ENCODE measurements at regions not wholly inside any gene's neighbourhood (a gene's known extent, or its start where the extent isn't known, plus 50 kb on each side); places are given as distances from the start of the nearest gene placed in this dataset.
"Not testable (repeated sequence)": the region's sequence is repeated elsewhere in the genome, so short reads cannot be mapped to it uniquely, and the experiment has no call there.

DNA sequence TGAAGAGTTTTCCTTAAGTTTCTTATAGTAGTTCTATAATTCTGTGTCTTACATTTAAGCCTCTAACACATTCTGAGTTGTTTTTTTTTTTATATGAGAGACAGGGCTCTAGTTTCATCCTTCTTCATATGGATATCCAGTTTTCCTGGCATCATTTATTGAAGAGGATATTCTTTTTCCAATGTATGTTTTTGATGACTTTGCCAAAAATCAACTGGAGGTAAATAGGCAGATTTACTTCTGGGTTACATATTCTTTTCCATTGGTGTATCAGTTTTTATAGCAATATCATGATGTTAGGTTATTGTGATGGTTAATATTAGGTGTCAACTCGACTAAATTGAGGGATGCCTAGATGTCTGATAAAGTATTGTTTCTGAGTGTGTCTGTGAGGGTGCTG, 650.7 kb upstream of the GRID2 start:
- in situ Hi-C loops (cut with MboI; ENCODE audit: low pct_unique_long_range_greater_than_20kb, low sequenced_read_pairs) = no loop called here
- DNase-seq = no peak

- in situ Hi-C loops (cut with MboI; ENCODE audit: low pct_unique_long_range_greater_than_20kb, low sequenced_read_pairs) = no loop called here
Observed at GRCh38 chr4:91681091-91681490, 622.7 kb upstream of the GRID2 start.

GRCh38 chr4:91681544-91681943, 622.2 kb upstream of the GRID2 start:
- in situ Hi-C loops (cut with MboI; ENCODE audit: low pct_unique_long_range_greater_than_20kb, low sequenced_read_pairs) = no loop called here
- no peak for DNase-seq

More at GRCh38 chr4:91681091-91681490, 622.7 kb upstream of the GRID2 start:
- DNase-seq = no peak

GRCh38 chr4:91684955-91685354, 618.8 kb upstream of the GRID2 start:
- in situ Hi-C loops (cut with MboI; ENCODE audit: low pct_unique_long_range_greater_than_20kb, low sequenced_read_pairs) = no loop called here

GRCh38 chr4:91688413-91688812, 615.4 kb upstream of the GRID2 start:
- DNase-seq = no peak
- in situ Hi-C loops (cut with MboI; ENCODE audit: low pct_unique_long_range_greater_than_20kb, low sequenced_read_pairs) = no loop called here

More at GRCh38 chr4:91684955-91685354, 618.8 kb upstream of the GRID2 start:
- no peak for DNase-seq

DNA sequence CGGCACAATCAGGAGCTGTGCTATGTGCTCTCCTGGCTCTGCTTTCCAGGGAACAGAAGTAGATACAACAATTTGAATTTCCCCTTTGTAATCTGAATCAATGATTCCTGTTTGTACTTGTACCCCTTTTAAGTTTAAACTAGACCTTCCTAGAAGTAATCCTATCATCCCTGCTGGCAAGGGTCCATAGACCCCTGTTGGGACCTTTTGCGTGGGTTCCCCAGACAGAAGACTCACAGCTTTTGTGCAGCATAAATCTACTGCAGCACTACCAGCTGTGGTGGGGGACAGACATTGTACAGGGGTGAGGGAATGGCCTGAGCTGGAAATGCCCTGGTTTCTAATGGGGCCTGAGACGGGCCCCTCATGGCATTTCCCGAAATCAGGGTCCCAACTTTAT, 604.1 kb upstream of the GRID2 start:
- in situ Hi-C loops (cut with MboI; ENCODE audit: low pct_unique_long_range_greater_than_20kb, low sequenced_read_pairs); DNase-seq: not testable (repeated sequence)

DNA sequence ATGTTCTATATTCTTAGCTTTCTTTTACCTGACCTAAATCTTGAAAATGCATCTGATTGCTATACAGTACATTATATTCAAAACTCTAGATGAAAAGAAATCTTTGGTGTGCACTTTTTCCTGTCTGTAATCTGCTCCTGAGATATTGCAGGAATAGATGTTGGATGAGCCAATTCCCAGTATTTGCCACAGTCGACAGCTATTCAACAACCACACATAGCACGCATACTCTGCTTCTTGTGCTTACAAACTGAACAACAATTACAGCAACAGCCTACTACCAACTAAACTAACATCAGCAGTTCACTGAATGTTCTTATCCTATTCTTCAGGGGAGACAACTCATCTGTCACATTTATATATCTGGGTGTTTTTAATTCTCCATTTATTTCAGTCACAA, 573.9 kb upstream of the GRID2 start:
- in situ Hi-C loops (cut with MboI; ENCODE audit: low pct_unique_long_range_greater_than_20kb, low sequenced_read_pairs) = no loop called here
- no peak for DNase-seq

DNA sequence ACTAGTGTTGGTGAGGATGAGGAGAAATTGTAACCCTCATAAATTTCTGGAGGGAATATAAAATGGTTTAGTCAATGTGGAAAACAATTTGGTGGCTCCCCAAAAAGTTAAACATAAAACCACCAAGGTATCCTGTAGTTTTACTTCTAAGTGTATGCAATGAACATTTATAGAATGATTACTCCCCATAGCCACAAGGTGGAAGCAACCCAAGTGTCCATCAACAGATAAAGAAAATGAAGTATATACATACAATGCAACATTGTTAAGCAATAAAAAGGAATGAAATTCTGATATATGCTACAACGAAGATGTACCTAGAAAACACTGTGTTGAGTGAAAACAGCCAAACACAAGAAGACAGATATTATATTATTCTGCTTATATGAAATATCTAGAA, 569.1 kb upstream of the GRID2 start:
- DNase-seq = no peak
- in situ Hi-C loops (cut with MboI; ENCODE audit: low pct_unique_long_range_greater_than_20kb, low sequenced_read_pairs) = no loop called here

GRCh38 chr4:91738831-91739230, 564.9 kb upstream of the GRID2 start:
- in situ Hi-C loops (cut with MboI; ENCODE audit: low pct_unique_long_range_greater_than_20kb, low sequenced_read_pairs); DNase-seq: not testable (repeated sequence)

- DNase-seq = no peak
- in situ Hi-C loops (cut with MboI; ENCODE audit: low pct_unique_long_range_greater_than_20kb, low sequenced_read_pairs) = no loop called here
Observed at GRCh38 chr4:91746551-91746950, 557.2 kb upstream of the GRID2 start.

GRCh38 chr4:91751961-91752360, 551.8 kb upstream of the GRID2 start:
- no peak for DNase-seq
- in situ Hi-C loops (cut with MboI; ENCODE audit: low pct_unique_long_range_greater_than_20kb, low sequenced_read_pairs) = no loop called here

DNA sequence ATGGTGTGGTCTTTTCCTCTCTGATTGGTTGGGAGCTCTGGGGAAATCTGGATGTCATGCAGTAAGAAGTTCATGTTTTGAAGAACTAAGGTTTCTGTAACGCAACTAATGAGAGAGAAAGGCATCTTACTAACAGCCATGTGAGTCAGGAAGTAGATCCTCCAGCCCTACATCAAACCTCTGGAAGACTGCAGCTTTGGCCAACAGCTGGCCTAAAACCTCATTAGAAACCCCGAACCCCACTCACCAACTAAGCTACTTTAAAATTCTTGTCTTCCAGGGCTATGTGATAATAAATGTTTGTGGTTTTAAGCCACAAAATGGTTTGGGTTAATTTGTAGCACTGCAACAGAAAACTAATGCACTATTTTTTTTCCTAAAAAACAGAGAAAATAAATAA, 549.0 kb upstream of the GRID2 start:
- in situ Hi-C loops (cut with MboI; ENCODE audit: low pct_unique_long_range_greater_than_20kb, low sequenced_read_pairs) = no loop called here

GRCh38 chr4:91758487-91758886, 545.3 kb upstream of the GRID2 start:
- DNase-seq = no peak
- in situ Hi-C loops (cut with MboI; ENCODE audit: low pct_unique_long_range_greater_than_20kb, low sequenced_read_pairs) = no loop called here

More for the DNA sequence above, 549.0 kb upstream of the GRID2 start:
- no peak for DNase-seq

GRCh38 chr4:91764085-91764484, 539.7 kb upstream of the GRID2 start:
- no peak for DNase-seq
- in situ Hi-C loops (cut with MboI; ENCODE audit: low pct_unique_long_range_greater_than_20kb, low sequenced_read_pairs) = no loop called here

GRCh38 chr4:91769912-91770311, 533.9 kb upstream of the GRID2 start:
- no peak for DNase-seq
- in situ Hi-C loops (cut with MboI; ENCODE audit: low pct_unique_long_range_greater_than_20kb, low sequenced_read_pairs) = no loop called here

- DNase-seq; in situ Hi-C loops (cut with MboI; ENCODE audit: low pct_unique_long_range_greater_than_20kb, low sequenced_read_pairs): not testable (repeated sequence)
Observed at GRCh38 chr4:91791631-91792030, 512.1 kb upstream of the GRID2 start.

GRCh38 chr4:91795947-91796346, 507.8 kb upstream of the GRID2 start:
- in situ Hi-C loops (cut with MboI; ENCODE audit: low pct_unique_long_range_greater_than_20kb, low sequenced_read_pairs) = no loop called here
- no peak for DNase-seq

- in situ Hi-C loops (cut with MboI; ENCODE audit: low pct_unique_long_range_greater_than_20kb, low sequenced_read_pairs) = no loop called here
- DNase-seq = no peak
Observed at GRCh38 chr4:91812319-91812718, 491.4 kb upstream of the GRID2 start.

GRCh38 chr4:91824773-91825172, 479.0 kb upstream of the GRID2 start:
- no peak for DNase-seq
- in situ Hi-C loops (cut with MboI; ENCODE audit: low pct_unique_long_range_greater_than_20kb, low sequenced_read_pairs) = no loop called here

- no peak for DNase-seq
- in situ Hi-C loops (cut with MboI; ENCODE audit: low pct_unique_long_range_greater_than_20kb, low sequenced_read_pairs) = no loop called here
Observed at GRCh38 chr4:91826186-91826585, 477.6 kb upstream of the GRID2 start.

DNA sequence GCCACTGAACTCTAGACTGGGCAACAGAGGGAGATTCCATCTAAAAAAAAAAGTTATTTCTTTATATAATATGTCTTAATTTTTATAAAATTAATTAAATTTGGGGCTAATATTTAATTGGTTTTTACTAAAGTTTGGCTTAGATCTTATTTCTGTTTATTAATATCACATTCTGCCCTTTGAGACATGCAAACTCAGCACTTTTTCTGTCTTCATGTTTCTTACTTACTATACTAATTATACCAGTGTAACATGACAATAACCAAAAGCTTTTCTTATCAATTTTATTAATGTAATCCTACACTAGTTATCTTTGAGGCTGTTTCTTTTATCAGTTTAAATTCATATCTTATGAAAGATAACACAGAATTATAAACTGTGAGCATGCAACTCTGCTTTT, 475.9 kb upstream of the GRID2 start:
- DNase-seq = no peak
- in situ Hi-C loops (cut with MboI; ENCODE audit: low pct_unique_long_range_greater_than_20kb, low sequenced_read_pairs) = no loop called here

DNA sequence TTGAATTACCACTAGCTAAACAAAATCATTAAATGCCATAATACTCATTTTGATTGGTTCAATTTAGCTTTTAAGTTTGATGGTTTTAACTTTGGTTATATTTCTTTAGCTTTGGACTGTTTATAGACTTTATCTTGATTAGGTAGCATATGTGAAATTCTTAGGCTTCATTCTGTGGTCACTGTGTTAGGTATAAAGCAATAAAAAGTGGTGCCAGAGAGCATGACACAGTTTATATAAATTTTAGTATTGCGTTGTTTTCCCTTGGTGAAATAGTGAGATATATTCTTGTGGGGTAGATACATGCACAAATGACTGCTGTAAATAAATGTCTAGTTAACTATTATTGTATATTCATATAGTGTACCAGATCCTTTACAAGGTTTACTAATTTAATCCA, 474.2 kb upstream of the GRID2 start:
- in situ Hi-C loops (cut with MboI; ENCODE audit: low pct_unique_long_range_greater_than_20kb, low sequenced_read_pairs) = no loop called here
- DNase-seq = no peak

All from KBM-7 (cell line).